ENCODE measurements at regions not wholly inside any gene's neighbourhood (a gene's known extent, or its start where the extent isn't known, plus 50 kb on each side); places are given as distances from the start of the nearest gene placed in this dataset.
A peak's percentile ranks its signal among the peaks of the same experiment; 100 is the strongest.

- no peaks in the 10 kb centered on the region for H3K79me2 ChIP-seq (ENCODE audit: insufficient read depth)
- H3K4me3 ChIP-seq: no peak overlapping the region
- no peak overlapping the region for H3K4me2 ChIP-seq (ENCODE audit: unreplicated experiment)
- H3K9me3 ChIP-seq (ENCODE audit: low read depth): no peaks in the 10 kb centered on the region
- no peaks in the 10 kb centered on the region for H4K20me1 ChIP-seq (ENCODE audit: insufficient read depth)
- H3K36me3 ChIP-seq (ENCODE audit: low read depth): no peaks in the 10 kb centered on the region
- no peaks in the 10 kb centered on the region for H3K27me3 ChIP-seq (replicated peaks; ENCODE audit: insufficient read depth)
- DNase-seq: no peak
- in situ Hi-C loops (cut with MboI): no loop called here
- no peaks in the 10 kb centered on the region for H3K9me2 ChIP-seq (ENCODE audit: insufficient read depth)
- H3K9ac ChIP-seq: no peak overlapping the region
- 47 to 48% methylated on average over 4 of the region's 4 CpGs for WGBS, 2 experiments (ENCODE audit: low coverage in 1 of 2, low lambda C conversion rate in 2 of 2, missing lambda C conversion rate in 2 of 2)
- TF ChIP-seq EZH2 (IDR thresholded peaks at IDR 0.05; ENCODE audit: insufficient read depth, poor library complexity, severe bottlenecking): no peak
- no peak for TF ChIP-seq EZH2phosphoT487 (IDR thresholded peaks at IDR 0.05; ENCODE audit: insufficient read depth, low read depth)
- no peak overlapping the region for H3K27ac ChIP-seq
- no peaks in the 10 kb centered on the region for H3F3A ChIP-seq (ENCODE audit: insufficient read depth)
- H3K4me1 ChIP-seq (ENCODE audit: insufficient read depth): no peaks in the 10 kb centered on the region
- no peak overlapping the region for H2AFZ ChIP-seq
These were observed 134.3 kb downstream of the ZNF664 start for GRCh38 chr12:124107351-124107750.

- no peaks in the 10 kb centered on the region for H4K20me1 ChIP-seq (ENCODE audit: insufficient read depth)
- 47 to 58% methylated on average over 3 of the region's 3 CpGs for whole genome bisulfite sequencing, 2 experiments (ENCODE audit: low coverage in 1 of 2, low lambda C conversion rate in 2 of 2, missing lambda C conversion rate in 2 of 2)
- no peak overlapping the region; the same call in 1 of the 2 replicates for H2AFZ ChIP-seq
- peak; percentile 34 for DNase-seq
- in situ Hi-C loops (cut with MboI): no loop called here
- no peaks in the 10 kb centered on the region for H3K27me3 ChIP-seq (replicated peaks; ENCODE audit: insufficient read depth)
- TF ChIP-seq EZH2phosphoT487 (IDR thresholded peaks at IDR 0.05; ENCODE audit: insufficient read depth, low read depth): no peak
- TF ChIP-seq EZH2 (IDR thresholded peaks at IDR 0.05; ENCODE audit: insufficient read depth, poor library complexity, severe bottlenecking): no peak
- no peaks in the 10 kb centered on the region for H3F3A ChIP-seq (ENCODE audit: insufficient read depth)
- H3K4me1 ChIP-seq (ENCODE audit: insufficient read depth): no peaks in the 10 kb centered on the region
- no peaks in the 10 kb centered on the region for H3K9me2 ChIP-seq (ENCODE audit: insufficient read depth)
- H3K9me3 ChIP-seq (ENCODE audit: low read depth): no peaks in the 10 kb centered on the region
- no peaks in the 10 kb centered on the region for H3K36me3 ChIP-seq (ENCODE audit: low read depth)
- no peak overlapping the region for H3K4me3 ChIP-seq
- H3K9ac ChIP-seq: no peak overlapping the region
- H3K27ac ChIP-seq: no peak overlapping the region
- H3K79me2 ChIP-seq (ENCODE audit: insufficient read depth): no peaks in the 10 kb centered on the region
- no peak overlapping the region for H3K4me2 ChIP-seq (ENCODE audit: unreplicated experiment)
These were observed 136.7 kb downstream of the ZNF664 start for GRCh38 chr12:124109760-124110159.

DNA sequence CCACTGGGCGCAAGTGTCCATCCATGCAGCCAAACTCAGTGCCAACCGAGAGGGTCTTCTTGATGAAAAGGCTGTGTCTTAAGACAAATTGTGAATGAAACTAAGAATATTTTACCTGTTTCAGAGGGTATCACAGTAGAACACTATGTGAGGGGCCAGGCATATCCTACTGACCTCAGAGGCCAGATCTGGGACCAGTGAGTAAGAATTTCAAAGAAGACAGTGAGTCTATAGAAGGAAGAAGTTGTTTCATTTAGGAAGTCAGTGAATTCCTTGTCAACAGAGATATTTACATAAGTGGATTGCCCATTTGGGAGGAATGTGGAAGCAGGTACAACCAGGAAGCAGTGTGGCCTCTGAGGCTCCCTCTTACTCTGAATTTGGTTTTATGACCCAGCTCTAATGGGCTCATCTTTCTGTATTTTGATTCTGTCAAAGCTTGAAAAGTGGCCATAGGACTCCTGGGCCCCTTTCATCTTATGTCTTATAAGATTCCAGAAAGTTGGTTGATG is 137.4 kb downstream of the ZNF664 start:
- Histone ChIP-seq H3K9ac (no peak overlapping the region), H3K4me1 (ENCODE audit: insufficient read depth) (no peaks in the 10 kb centered on the region), H3K36me3 (ENCODE audit: low read depth) (no peaks in the 10 kb centered on the region), H3K4me3 (no peak overlapping the region), H4K20me1 (ENCODE audit: insufficient read depth) (no peaks in the 10 kb centered on the region), H3K9me2 (ENCODE audit: insufficient read depth) (no peaks in the 10 kb centered on the region), H3K4me2 (ENCODE audit: unreplicated experiment) (no peak overlapping the region), H3K9me3 (ENCODE audit: low read depth) (no peaks in the 10 kb centered on the region), H3K27ac (no peak overlapping the region), H3K27me3 (replicated peaks; ENCODE audit: insufficient read depth) (no peaks in the 10 kb centered on the region), H3F3A (ENCODE audit: insufficient read depth) (no peaks in the 10 kb centered on the region), H2AFZ (no peak overlapping the region), H3K79me2 (ENCODE audit: insufficient read depth) (no peaks in the 10 kb centered on the region)
- DNase-seq: no peak
- TF ChIP-seq EZH2phosphoT487 (IDR thresholded peaks at IDR 0.05; ENCODE audit: insufficient read depth, low read depth) (no peak), EZH2 (IDR thresholded peaks at IDR 0.05; ENCODE audit: insufficient read depth, poor library complexity, severe bottlenecking) (no peak)
- in situ Hi-C loops (cut with MboI): no loop called here
- 64 to 87% methylated on average over 2 of the region's 2 CpGs for WGBS, 2 experiments (ENCODE audit: low coverage in 1 of 2, low lambda C conversion rate in 2 of 2, missing lambda C conversion rate in 2 of 2)

- no peaks in the 10 kb centered on the region for H3K79me2 ChIP-seq (ENCODE audit: insufficient read depth)
- H3K27ac ChIP-seq: no peak overlapping the region
- no peaks in the 10 kb centered on the region for H3K9me2 ChIP-seq (ENCODE audit: insufficient read depth)
- H3K27me3 ChIP-seq (replicated peaks; ENCODE audit: insufficient read depth): no peaks in the 10 kb centered on the region
- no peak overlapping the region for H3K4me2 ChIP-seq (ENCODE audit: unreplicated experiment)
- no peak overlapping the region for H3K4me3 ChIP-seq
- in situ Hi-C loops (cut with MboI): no loop called here
- no peaks in the 10 kb centered on the region for H3K4me1 ChIP-seq (ENCODE audit: insufficient read depth)
- DNase-seq: no peak
- H3K36me3 ChIP-seq (ENCODE audit: low read depth): no peaks in the 10 kb centered on the region
- no peak overlapping the region for H3K9ac ChIP-seq
- WGBS, 2 experiments (ENCODE audit: low coverage in 1 of 2, low lambda C conversion rate in 2 of 2, missing lambda C conversion rate in 2 of 2): 44 to 46% methylated on average over 5 of the region's 5 CpGs
- H3F3A ChIP-seq (ENCODE audit: insufficient read depth): no peaks in the 10 kb centered on the region
- H3K9me3 ChIP-seq (ENCODE audit: low read depth): no peaks in the 10 kb centered on the region
- TF ChIP-seq EZH2 (IDR thresholded peaks at IDR 0.05; ENCODE audit: insufficient read depth, poor library complexity, severe bottlenecking) (no peak), EZH2phosphoT487 (IDR thresholded peaks at IDR 0.05; ENCODE audit: insufficient read depth, low read depth) (no peak)
- H4K20me1 ChIP-seq (ENCODE audit: insufficient read depth): no peaks in the 10 kb centered on the region
- no peak overlapping the region for H2AFZ ChIP-seq
These were observed 138.0 kb downstream of the ZNF664 start for GRCh38 chr12:124111006-124111405.

- in situ Hi-C loops (cut with MboI): no loop called here
- Histone ChIP-seq H3K9ac (no peak overlapping the region), H3K9me3 (ENCODE audit: low read depth) (no peaks in the 10 kb centered on the region), H3K4me2 (ENCODE audit: unreplicated experiment) (no peak overlapping the region), H3K27ac (no peak overlapping the region), H3K9me2 (ENCODE audit: insufficient read depth) (no peaks in the 10 kb centered on the region), H3K4me3 (no peak overlapping the region), H4K20me1 (ENCODE audit: insufficient read depth) (no peaks in the 10 kb centered on the region), H2AFZ (no peak overlapping the region), H3K79me2 (ENCODE audit: insufficient read depth) (no peaks in the 10 kb centered on the region), H3K36me3 (ENCODE audit: low read depth) (no peaks in the 10 kb centered on the region), H3F3A (ENCODE audit: insufficient read depth) (no peaks in the 10 kb centered on the region), H3K27me3 (replicated peaks; ENCODE audit: insufficient read depth) (no peaks in the 10 kb centered on the region), H3K4me1 (ENCODE audit: insufficient read depth) (no peaks in the 10 kb centered on the region)
- no peak for DNase-seq
- TF ChIP-seq EZH2 (IDR thresholded peaks at IDR 0.05; ENCODE audit: insufficient read depth, poor library complexity, severe bottlenecking) (no peak), EZH2phosphoT487 (IDR thresholded peaks at IDR 0.05; ENCODE audit: insufficient read depth, low read depth) (no peak)
- 58 to 59% methylated on average over 2 of the region's 2 CpGs for whole genome bisulfite sequencing, 2 experiments (ENCODE audit: low coverage in 1 of 2, low lambda C conversion rate in 2 of 2, missing lambda C conversion rate in 2 of 2)
These were observed 141.3 kb downstream of the ZNF664 start for GRCh38 chr12:124114316-124114715.

All from GM23248 (cell line).